Peyer's patch (tissue), 4 donors: ENCODE measurements at regions not wholly inside any gene's neighbourhood (a gene's known extent, or its start where the extent isn't known, plus 50 kb on each side); places are given as distances from the start of the nearest gene placed in this dataset.

Experiments used
- POLR2A ChIP-seq, 2 donors: fragments of 450-650 bp; IDR thresholded peaks; one replicate each; pipeline ENCODE4 v1.5.1; 2017; ENCODE audit warnings: antibody characterized with exemption in 2 of 2, mild to moderate bottlenecking in 2 of 2, moderate library complexity in 2 of 2
- TF ChIP-seq, protein P1 (sequence below), 6 experiments: fragments of 450-650 bp in 4 of 6; fragments of 200-600 bp in 2 of 6; sonication (generic) in 1 of 6; IDR thresholded peaks; one replicate each; pipeline ENCODE4 v1.5.1; 2017 to 2019; ENCODE audit warnings: antibody characterized with exemption in 6 of 6, mild to moderate bottlenecking in 3 of 6, moderate library complexity in 1 of 6

DNA sequence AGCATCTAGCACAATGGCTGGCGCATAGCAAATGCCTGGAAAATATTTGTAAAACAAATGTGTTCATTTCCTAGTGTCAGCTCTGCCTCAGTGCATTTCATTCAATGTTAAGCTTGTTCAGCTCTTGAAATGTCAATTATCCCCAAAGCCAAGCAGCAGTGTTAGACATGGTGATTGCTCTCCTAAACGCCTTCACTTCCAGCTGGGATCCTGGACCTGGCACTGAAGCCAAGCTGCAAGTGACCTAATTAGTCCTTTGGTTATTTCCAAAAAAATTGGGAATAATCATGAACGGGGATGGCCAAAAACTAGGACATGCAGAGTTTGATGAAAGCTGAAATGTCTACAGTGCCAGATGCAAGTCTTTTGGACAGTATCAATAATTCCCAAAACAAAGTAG is 54.9 kb upstream of the MDGA2 start:
- TF ChIP-seq POLR2A (IDR thresholded peaks at IDR 0.05), result no peak
- TF ChIP-seq, protein P1, sequence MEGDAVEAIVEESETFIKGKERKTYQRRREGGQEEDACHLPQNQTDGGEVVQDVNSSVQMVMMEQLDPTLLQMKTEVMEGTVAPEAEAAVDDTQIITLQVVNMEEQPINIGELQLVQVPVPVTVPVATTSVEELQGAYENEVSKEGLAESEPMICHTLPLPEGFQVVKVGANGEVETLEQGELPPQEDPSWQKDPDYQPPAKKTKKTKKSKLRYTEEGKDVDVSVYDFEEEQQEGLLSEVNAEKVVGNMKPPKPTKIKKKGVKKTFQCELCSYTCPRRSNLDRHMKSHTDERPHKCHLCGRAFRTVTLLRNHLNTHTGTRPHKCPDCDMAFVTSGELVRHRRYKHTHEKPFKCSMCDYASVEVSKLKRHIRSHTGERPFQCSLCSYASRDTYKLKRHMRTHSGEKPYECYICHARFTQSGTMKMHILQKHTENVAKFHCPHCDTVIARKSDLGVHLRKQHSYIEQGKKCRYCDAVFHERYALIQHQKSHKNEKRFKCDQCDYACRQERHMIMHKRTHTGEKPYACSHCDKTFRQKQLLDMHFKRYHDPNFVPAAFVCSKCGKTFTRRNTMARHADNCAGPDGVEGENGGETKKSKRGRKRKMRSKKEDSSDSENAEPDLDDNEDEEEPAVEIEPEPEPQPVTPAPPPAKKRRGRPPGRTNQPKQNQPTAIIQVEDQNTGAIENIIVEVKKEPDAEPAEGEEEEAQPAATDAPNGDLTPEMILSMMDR (IDR thresholded peaks at IDR 0.05), result no peak
